ENCODE measurements at regions not wholly inside any gene's neighbourhood (a gene's known extent, or its start where the extent isn't known, plus 50 kb on each side); places are given as distances from the start of the nearest gene placed in this dataset.

- Histone ChIP-seq H3K27me3 (ENCODE audit: insufficient read depth, low read depth) (no peaks in the 10 kb centered on the region), H3K4me2 (no peak overlapping the region), H3K4me3 (IDR thresholded peaks at IDR 0.05; ENCODE audit: insufficient read depth, low read depth, low read length) (no peak overlapping the region), H3K4me1 (ENCODE audit: low read depth, poor library complexity, severe bottlenecking) (no peaks in the 10 kb centered on the region), H3K9ac (no peak overlapping the region), H2AFZ (ENCODE audit: low read depth) (no peak overlapping the region), H3K36me3 (ENCODE audit: insufficient read depth) (no peaks in the 10 kb centered on the region), H3K27ac (no peak overlapping the region), H3K79me2 (ENCODE audit: insufficient read depth, low read depth) (no peaks in the 10 kb centered on the region), H4K20me1 (ENCODE audit: insufficient read depth) (no peaks in the 10 kb centered on the region)
- TF ChIP-seq CTCF (conservative IDR thresholded peaks at IDR 0.05; ENCODE audit: low read depth, low read length) = no peak
Observed at GRCh38 chr13:74696148-74696922, 562.1 kb upstream of the KLF12 start.

- TF ChIP-seq CTCF (conservative IDR thresholded peaks at IDR 0.05; ENCODE audit: low read depth, low read length) = no peak
- Histone ChIP-seq H2AFZ (ENCODE audit: low read depth) (no peak overlapping the region), H3K4me2 (no peak overlapping the region), H3K27ac (no peak overlapping the region), H3K4me1 (ENCODE audit: low read depth, poor library complexity, severe bottlenecking) (no peaks in the 10 kb centered on the region), H3K4me3 (IDR thresholded peaks at IDR 0.05; ENCODE audit: insufficient read depth, low read depth, low read length) (no peak overlapping the region), H3K36me3 (ENCODE audit: insufficient read depth) (no peaks in the 10 kb centered on the region), H3K9ac (no peak overlapping the region), H3K79me2 (ENCODE audit: insufficient read depth, low read depth) (no peaks in the 10 kb centered on the region), H3K27me3 (ENCODE audit: insufficient read depth, low read depth) (no peaks in the 10 kb centered on the region), H4K20me1 (ENCODE audit: insufficient read depth) (no peaks in the 10 kb centered on the region)
Observed at GRCh38 chr13:74695021-74695800, 561.0 kb upstream of the KLF12 start.

- Histone ChIP-seq H3K9ac (no peak overlapping the region), H3K4me1 (ENCODE audit: low read depth, poor library complexity, severe bottlenecking) (no peaks in the 10 kb centered on the region), H4K20me1 (ENCODE audit: insufficient read depth) (no peaks in the 10 kb centered on the region), H3K27ac (no peak overlapping the region), H3K4me2 (no peak overlapping the region), H3K27me3 (ENCODE audit: insufficient read depth, low read depth) (no peaks in the 10 kb centered on the region), H3K36me3 (ENCODE audit: insufficient read depth) (no peaks in the 10 kb centered on the region), H3K4me3 (IDR thresholded peaks at IDR 0.05; ENCODE audit: insufficient read depth, low read depth, low read length) (no peak overlapping the region), H3K79me2 (ENCODE audit: insufficient read depth, low read depth) (no peaks in the 10 kb centered on the region), H2AFZ (ENCODE audit: low read depth) (no peak overlapping the region)
- no peak for TF ChIP-seq CTCF (conservative IDR thresholded peaks at IDR 0.05; ENCODE audit: low read depth, low read length)
Observed at GRCh38 chr13:74687442-74688182, 553.4 kb upstream of the KLF12 start.

GRCh38 chr13:74683411-74683810 lies 549.2 kb upstream of the KLF12 start:
- Histone ChIP-seq H3K9ac (no peak overlapping the region), H3K36me3 (ENCODE audit: insufficient read depth) (no peaks in the 10 kb centered on the region), H3K27me3 (ENCODE audit: insufficient read depth, low read depth) (no peaks in the 10 kb centered on the region), H3K79me2 (ENCODE audit: insufficient read depth, low read depth) (no peaks in the 10 kb centered on the region), H3K4me1 (ENCODE audit: low read depth, poor library complexity, severe bottlenecking) (no peaks in the 10 kb centered on the region), H2AFZ (ENCODE audit: low read depth) (no peak overlapping the region), H3K27ac (no peak overlapping the region), H3K4me2 (no peak overlapping the region), H4K20me1 (ENCODE audit: insufficient read depth) (no peaks in the 10 kb centered on the region), H3K4me3 (IDR thresholded peaks at IDR 0.05; ENCODE audit: insufficient read depth, low read depth, low read length) (no peak overlapping the region)
- TF ChIP-seq CTCF (conservative IDR thresholded peaks at IDR 0.05; ENCODE audit: low read depth, low read length) = no peak

Data from KMS-11 (cell line).